Naive thymus-derived CD8-positive, alpha-beta T cell (primary cell): ENCODE measurements at regions not wholly inside any gene's neighbourhood (a gene's known extent, or its start where the extent isn't known, plus 50 kb on each side); places are given as distances from the start of the nearest gene placed in this dataset.

Experiments
- ATAC-seq, 2 donors: fragments of 150-1000 bp; cut with Tn5 transposase in 1 of 2; sonication (Bioruptor Pico), chemical (Tn5 transposase) in 1 of 2; 1 replicate in 1 of 2; 2 replicates in 1 of 2; pipeline ENCODE4 v1.10.0; 2021; ENCODE audit warnings: mild to moderate bottlenecking in 2 of 2, moderate library complexity in 2 of 2
- POLR2A ChIA-PET: fragments of 350-600 bp; sonication (Branson Sonifier 250); formaldehyde crosslinking; loops from one replicate; lab custom pipeline; 2021; ENCODE audit warnings: antibody characterized with exemption; lab: Charles Lee
- DNase-seq, 10 donors: peaks; one replicate each; pipeline versions ENCODE4 v3.0.0 to v3.0.0-alpha.2; 2020 to 2022
- H3K27ac Mint-ChIP-seq, 10 donors: one replicate each; pipeline ENCODE4 v1.8.0; 2020 to 2022; ENCODE audit warnings: mild to moderate bottlenecking in 10 of 10, mixed read lengths in 10 of 10, moderate library complexity in 4 of 10, inconsistent platforms in 1 of 10
- H3K27me3 Mint-ChIP-seq, 5 donors: one replicate each; pipeline ENCODE4 v1.8.0; 2021 to 2022; ENCODE audit warnings: mixed read lengths in 5 of 5
- H3K36me3 Mint-ChIP-seq, 3 donors: one replicate each; pipeline ENCODE4 v1.8.0; 2020 to 2022; ENCODE audit warnings: mixed read lengths in 3 of 3, mild to moderate bottlenecking in 2 of 3, inconsistent platforms in 1 of 3
- H3K4me1 Mint-ChIP-seq, 4 donors: one replicate each; pipeline ENCODE4 v1.8.0; 2021 to 2022; ENCODE audit warnings: mixed read lengths in 4 of 4
- H3K4me3 Mint-ChIP-seq, 10 donors: one replicate each; pipeline ENCODE4 v1.8.0; 2020 to 2022; ENCODE audit warnings: mild to moderate bottlenecking in 10 of 10, mixed read lengths in 10 of 10, moderate library complexity in 6 of 10, inconsistent platforms in 1 of 10
- H3K9me3 Mint-ChIP-seq, 9 donors: one replicate each; pipeline ENCODE4 v1.8.0; 2020 to 2022; ENCODE audit warnings: mixed read lengths in 9 of 9, mild to moderate bottlenecking in 3 of 9, inconsistent platforms in 1 of 9, moderate library complexity in 1 of 9

GRCh38 chr1:55682198-55682597 is 467.0 kb upstream of the USP24 start:
- ATAC-seq = no peak
- Mint-ChIP-seq H3K27me3 (peaks cover 8 to 30% (median 12%) of the 10 kb centered on the region in 5 donors), H3K9me3 (peaks cover 0 to 7% (median 0%) of the 10 kb centered on the region in 9 donors), H3K4me3 (no peak overlapping the region), H3K27ac (no peak overlapping the region), H3K36me3 (no peaks in the 10 kb centered on the region), H3K4me1 (no peaks in the 10 kb centered on the region)
- POLR2A ChIA-PET = no interaction called here
- DNase-seq = no peak

DNA sequence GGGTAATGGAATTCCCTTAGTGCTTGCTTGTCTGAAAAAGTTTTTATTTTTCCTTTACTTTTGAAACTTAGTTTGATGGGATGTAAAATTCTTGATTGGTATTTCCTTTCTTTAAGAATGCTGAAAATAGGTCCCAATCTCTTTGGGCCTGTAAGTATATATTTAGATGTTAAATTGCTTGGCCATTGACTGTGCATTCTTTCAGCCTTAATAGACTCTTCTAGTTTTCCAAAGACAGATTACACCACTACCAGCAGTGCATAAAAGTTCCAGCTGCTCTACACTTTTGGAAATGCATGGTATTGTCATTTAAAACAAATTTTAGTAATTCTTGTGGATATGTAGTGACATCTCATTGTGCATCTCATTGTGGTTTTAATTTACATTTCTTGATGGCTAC is 464.8 kb upstream of the USP24 start:
- H3K4me1 Mint-ChIP-seq = no peaks in the 10 kb centered on the region
- no peak overlapping the region for H3K4me3 Mint-ChIP-seq
- H3K36me3 Mint-ChIP-seq = no peaks in the 10 kb centered on the region
- H3K27me3 Mint-ChIP-seq = peaks cover 3 to 23% (median 8%) of the 10 kb centered on the region in 5 donors
- POLR2A ChIA-PET = no interaction called here
- peaks cover 0 to 7% (median 0%) of the 10 kb centered on the region in 9 donors for H3K9me3 Mint-ChIP-seq
- DNase-seq = no peak
- no peak for ATAC-seq
- no peak overlapping the region for H3K27ac Mint-ChIP-seq

DNA sequence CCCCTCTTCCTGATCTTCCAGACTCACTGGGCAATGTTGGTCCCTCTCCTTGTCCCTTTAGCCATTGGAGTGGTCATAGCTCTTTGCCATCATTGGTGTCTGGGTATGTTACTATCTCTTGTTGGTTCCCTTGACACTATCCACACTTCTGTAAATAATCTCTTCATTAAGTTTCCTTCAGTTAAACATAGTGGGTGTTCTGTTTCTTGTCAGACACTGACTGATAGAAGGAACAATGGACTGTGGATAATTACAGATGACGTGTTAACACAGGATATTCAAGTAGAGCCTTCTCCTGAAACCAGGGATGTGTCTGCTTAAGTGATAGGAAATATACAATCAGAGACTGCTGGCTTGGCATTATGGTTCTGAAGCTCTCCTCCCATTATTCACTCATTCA is 458.3 kb upstream of the USP24 start:
- H3K9me3 Mint-ChIP-seq = peaks cover 0 to 2% (median 0%) of the 10 kb centered on the region in 9 donors
- POLR2A ChIA-PET = no interaction called here
- H3K4me3 Mint-ChIP-seq = no peak overlapping the region
- peaks cover 0 to 2% (median 0%) of the 10 kb centered on the region in 4 donors for H3K4me1 Mint-ChIP-seq
- peaks cover 0 to 14% (median 2%) of the 10 kb centered on the region in 5 donors for H3K27me3 Mint-ChIP-seq
- H3K27ac Mint-ChIP-seq = no peak overlapping the region
- no peak for DNase-seq
- H3K36me3 Mint-ChIP-seq = no peaks in the 10 kb centered on the region
- no peak for ATAC-seq

GRCh38 chr1:55670331-55671082 is 455.3 kb upstream of the USP24 start:
- Mint-ChIP-seq H3K27me3 (peaks cover 0 to 13% (median 2%) of the 10 kb centered on the region in 5 donors), H3K27ac (no peak overlapping the region), H3K36me3 (no peaks in the 10 kb centered on the region), H3K4me1 (peaks cover 0 to 2% (median 0%) of the 10 kb centered on the region in 4 donors), H3K4me3 (no peak overlapping the region), H3K9me3 (no peaks in the 10 kb centered on the region)
- ATAC-seq (no peak), DNase-seq (no peak)
- POLR2A ChIA-PET = no interaction called here

DNA sequence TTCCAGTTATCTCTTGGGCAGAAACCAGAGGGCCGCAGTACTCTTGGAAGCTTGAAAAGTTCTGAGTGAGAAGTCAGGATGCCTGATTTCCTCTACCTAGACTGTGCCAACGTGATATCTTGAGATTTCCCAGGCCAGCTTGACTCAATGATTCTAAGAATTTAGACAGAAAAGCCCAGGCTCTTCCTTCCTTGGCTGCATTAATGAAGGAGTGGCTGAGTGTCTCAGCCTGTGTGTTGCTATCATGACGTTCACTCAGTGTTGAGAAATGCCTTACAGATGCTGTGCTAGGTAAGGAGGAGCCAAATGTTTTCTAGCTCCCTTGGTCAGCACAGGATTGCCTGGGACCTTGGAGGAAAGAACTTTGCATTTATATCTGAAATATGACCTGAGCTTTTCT is 454.1 kb upstream of the USP24 start:
- DNase-seq (no peak), ATAC-seq (no peak)
- Mint-ChIP-seq H3K27me3 (peaks cover 0 to 13% (median 2%) of the 10 kb centered on the region in 5 donors), H3K9me3 (no peaks in the 10 kb centered on the region), H3K4me3 (no peak overlapping the region), H3K27ac (no peak overlapping the region), H3K36me3 (no peaks in the 10 kb centered on the region), H3K4me1 (peaks cover 0 to 2% (median 0%) of the 10 kb centered on the region in 4 donors)
- POLR2A ChIA-PET = no interaction called here

DNA sequence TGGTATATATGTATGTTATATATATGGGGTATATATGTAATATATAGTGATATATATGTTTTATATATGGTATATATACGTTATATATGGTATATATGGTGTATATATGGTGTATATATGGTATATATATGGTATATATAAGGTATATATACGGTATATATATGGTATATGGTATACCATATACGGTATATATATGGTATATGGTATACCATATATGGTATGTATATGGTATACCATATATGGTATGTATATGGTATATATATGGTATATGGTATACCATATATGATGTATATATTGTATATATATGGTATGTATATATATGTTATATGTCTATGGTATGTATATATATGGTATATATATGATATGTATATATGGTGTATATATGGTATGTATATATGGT is 447.7 kb upstream of the USP24 start:
- DNase-seq (no peak), ATAC-seq (no peak)
- Mint-ChIP-seq H3K36me3 (no peaks in the 10 kb centered on the region), H3K27me3 (peaks cover 0 to 16% (median 0%) of the 10 kb centered on the region in 5 donors), H3K9me3 (peaks cover 0 to 4% (median 0%) of the 10 kb centered on the region in 9 donors), H3K4me1 (no peaks in the 10 kb centered on the region), H3K27ac (no peak overlapping the region), H3K4me3 (no peak overlapping the region)
- POLR2A ChIA-PET = no interaction called here

DNA sequence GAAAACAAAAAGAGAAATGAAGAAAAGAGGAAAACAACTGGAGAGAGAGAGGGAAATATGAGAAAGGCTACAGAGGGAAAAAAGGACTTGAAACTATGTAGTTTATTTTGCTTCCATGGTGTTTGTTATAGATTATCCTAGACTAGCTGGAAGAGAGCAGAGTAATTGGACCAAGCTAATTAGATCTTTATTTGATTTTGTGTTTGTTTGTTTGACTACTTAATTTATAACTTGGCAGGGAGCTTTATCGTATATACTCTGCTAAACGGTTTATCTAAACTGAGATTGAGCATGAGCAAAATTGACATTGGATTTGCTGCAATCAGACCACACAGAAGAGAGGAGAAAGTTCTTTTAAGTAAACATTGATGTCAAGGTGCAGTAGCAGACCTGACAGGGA is 443.8 kb upstream of the USP24 start:
- no peak for DNase-seq
- Mint-ChIP-seq H3K4me1 (no peaks in the 10 kb centered on the region), H3K27ac (no peak overlapping the region), H3K36me3 (no peaks in the 10 kb centered on the region), H3K9me3 (peaks cover 0 to 4% (median 0%) of the 10 kb centered on the region in 9 donors), H3K4me3 (no peak overlapping the region), H3K27me3 (peaks cover 0 to 25% (median 2%) of the 10 kb centered on the region in 5 donors)
- no peak for ATAC-seq
- POLR2A ChIA-PET = no interaction called here

- H3K9me3 Mint-ChIP-seq = no peaks in the 10 kb centered on the region
- no peaks in the 10 kb centered on the region for H3K36me3 Mint-ChIP-seq
- H3K27ac Mint-ChIP-seq = no peak overlapping the region
- H3K27me3 Mint-ChIP-seq = peaks cover 0 to 31% (median 2%) of the 10 kb centered on the region in 5 donors
- ATAC-seq = no peak
- DNase-seq = no peak
- POLR2A ChIA-PET = no interaction called here
- H3K4me1 Mint-ChIP-seq = no peaks in the 10 kb centered on the region
- H3K4me3 Mint-ChIP-seq = no peak overlapping the region
Observed at GRCh38 chr1:55654750-55655149, 439.6 kb upstream of the USP24 start.

DNA sequence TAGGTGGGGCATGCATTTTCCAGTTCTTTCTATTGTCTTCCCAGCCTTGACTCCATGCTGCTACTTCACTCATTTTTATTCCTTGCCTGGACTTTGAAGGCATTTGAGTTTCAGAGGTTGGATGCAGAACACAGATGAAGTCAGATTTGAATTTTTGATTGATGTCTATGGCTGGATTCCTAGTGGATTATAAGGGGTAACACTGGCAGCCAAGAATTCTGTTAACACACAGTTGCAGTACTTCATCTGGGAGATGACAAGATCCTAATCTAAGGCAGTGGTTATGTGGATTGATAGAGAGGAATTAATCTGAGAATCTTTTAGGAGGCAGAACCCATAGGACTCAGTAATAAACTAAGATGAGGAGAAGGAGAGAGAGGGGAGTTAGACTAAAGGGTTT is 439.0 kb upstream of the USP24 start:
- POLR2A ChIA-PET = no interaction called here
- H3K27me3 Mint-ChIP-seq = peaks cover 0 to 28% (median 2%) of the 10 kb centered on the region in 5 donors
- DNase-seq (no peak), ATAC-seq (no peak)
- H3K27ac Mint-ChIP-seq = no peak overlapping the region
- H3K9me3 Mint-ChIP-seq = no peaks in the 10 kb centered on the region
- no peak overlapping the region for H3K4me3 Mint-ChIP-seq
- H3K36me3 Mint-ChIP-seq = no peaks in the 10 kb centered on the region
- H3K4me1 Mint-ChIP-seq = no peaks in the 10 kb centered on the region

- Mint-ChIP-seq H3K27me3 (peaks cover 0 to 7% (median 3%) of the 10 kb centered on the region in 5 donors), H3K9me3 (no peaks in the 10 kb centered on the region), H3K27ac (no peak overlapping the region), H3K4me3 (no peak overlapping the region), H3K36me3 (no peaks in the 10 kb centered on the region), H3K4me1 (no peaks in the 10 kb centered on the region)
- POLR2A ChIA-PET = no interaction called here
- no peak for DNase-seq
- no peak for ATAC-seq
Observed at GRCh38 chr1:55650444-55650843, 435.3 kb upstream of the USP24 start.

GRCh38 chr1:55646181-55646580 is 431.0 kb upstream of the USP24 start:
- H3K27ac Mint-ChIP-seq = no peak overlapping the region
- H3K36me3 Mint-ChIP-seq = no peaks in the 10 kb centered on the region
- peaks cover 0 to 6% (median 4%) of the 10 kb centered on the region in 4 donors for H3K4me1 Mint-ChIP-seq
- POLR2A ChIA-PET = no interaction called here
- H3K4me3 Mint-ChIP-seq = no peak overlapping the region
- no peaks in the 10 kb centered on the region for H3K9me3 Mint-ChIP-seq
- no peak for ATAC-seq
- peaks cover 0 to 7% (median 0%) of the 10 kb centered on the region in 5 donors for H3K27me3 Mint-ChIP-seq
- DNase-seq = no peak

- Mint-ChIP-seq H3K27ac (no peak overlapping the region), H3K9me3 (no peaks in the 10 kb centered on the region), H3K36me3 (no peaks in the 10 kb centered on the region), H3K4me3 (no peak overlapping the region), H3K27me3 (peaks cover 0 to 4% (median 0%) of the 10 kb centered on the region in 5 donors), H3K4me1 (peaks cover 3 to 11% (median 9%) of the 10 kb centered on the region in 4 donors)
- no peak for ATAC-seq
- POLR2A ChIA-PET = no interaction called here
- DNase-seq = no peak
Observed at GRCh38 chr1:55645270-55645669, 430.1 kb upstream of the USP24 start.

- H3K27me3 Mint-ChIP-seq = peaks cover 1 to 9% (median 6%) of the 10 kb centered on the region in 5 donors
- POLR2A ChIA-PET = no interaction called here
- ATAC-seq (no peak), DNase-seq (no peak)
- no peaks in the 10 kb centered on the region for H3K36me3 Mint-ChIP-seq
- H3K9me3 Mint-ChIP-seq = no peaks in the 10 kb centered on the region
- peak overlapping the region in 1 of 10 donors; percentile 65 for H3K4me3 Mint-ChIP-seq
- peak overlapping the region in 2 of 10 donors; percentile 58 to 64 for H3K27ac Mint-ChIP-seq
- peaks cover 7 to 11% (median 9%) of the 10 kb centered on the region in 4 donors for H3K4me1 Mint-ChIP-seq
Observed at GRCh38 chr1:55641947-55642346, 426.8 kb upstream of the USP24 start.
